IMR-90 (cell line): ENCODE measurements at regions not wholly inside any gene's neighbourhood (a gene's known extent, or its start where the extent isn't known, plus 50 kb on each side); places are given as distances from the start of the nearest gene placed in this dataset.

Experiments
- ATAC-seq: fragments of 200-7000 bp; cut with Tn5 transposase; 2 replicates; pipeline ENCODE4 v1.9.1; 2020; ENCODE audit warnings: low read depth, mild to moderate bottlenecking, moderate library complexity
- BruUV-seq: library from RNA; stranded (reverse); fragments of 400-500 nt; replicated peaks from 2 replicates; lab custom pipeline; 2021; lab: Mats Ljungman, UMichigan
- CTCF ChIA-PET: fragments of 300-600 bp; formaldehyde crosslinking; extraction: SDS; loops from one replicate; lab custom pipeline; 2021; ENCODE audit warnings: antibody characterized with exemption; lab: Yijun Ruan, JAX
- POLR2A ChIA-PET: fragments of 300-600 bp; sonication (Branson Sonifier 250); formaldehyde crosslinking; loops from one replicate; lab custom pipeline; 2022; ENCODE audit warnings: antibody characterized with exemption; ENCODE audit not compliant: unreplicated experiment; lab: Charles Lee
- DNase-seq: peaks from one replicate; pipeline ENCODE4 v3.0.0; 2013
- H2AFZ ChIP-seq: replicated peaks from 2 replicates; pipeline ENCODE3; 2013; ENCODE audit warnings: low read length, mild to moderate bottlenecking; ENCODE audit not compliant: poor library complexity
- H2AK5ac ChIP-seq: 2 replicates; pipeline ENCODE4 v1.6.1; 2013; ENCODE audit warnings: low read depth, low read length, inconsistent platforms
- H2AK9ac ChIP-seq: replicated peaks from 2 replicates; pipeline ENCODE3; 2013; ENCODE audit warnings: mild to moderate bottlenecking, low read depth, low read length, moderate library complexity; ENCODE audit not compliant: poor library complexity
- H2BK120ac ChIP-seq: 2 replicates; pipeline ENCODE4 v1.6.1; 2013; ENCODE audit warnings: low read depth, low read length, inconsistent platforms
- H2BK15ac ChIP-seq: 3 replicates; pipeline ENCODE4 v1.6.1; 2013; ENCODE audit warnings: low read depth, low read length, inconsistent platforms
- H2BK20ac ChIP-seq: 2 replicates; pipeline ENCODE4 v1.6.1; 2013; ENCODE audit warnings: low read depth, mild to moderate bottlenecking, inconsistent platforms, low read length, moderate library complexity
- H2BK5ac ChIP-seq: 2 replicates; pipeline ENCODE4 v1.6.1; 2013; ENCODE audit warnings: mild to moderate bottlenecking, low read depth, low read length, inconsistent platforms; ENCODE audit not compliant: poor library complexity, severe bottlenecking
- H3K14ac ChIP-seq: replicated peaks from 2 replicates; pipeline ENCODE4 v1.6.1; 2013; ENCODE audit warnings: low read depth, low read length, inconsistent platforms
- H3K18ac ChIP-seq: 2 replicates; pipeline ENCODE4 v1.6.1; 2013; ENCODE audit warnings: low read depth, low read length, control low read depth
- H3K23ac ChIP-seq: 2 replicates; pipeline ENCODE4 v1.6.1; 2013; ENCODE audit warnings: low read depth, low read length, inconsistent platforms
- H3K27ac ChIP-seq: 2 replicates; pipeline ENCODE4 v1.5.1; 2013; ENCODE audit warnings: mild to moderate bottlenecking, control low read depth, low read length; ENCODE audit not compliant: insufficient read depth
- H3K27me3 ChIP-seq: 2 replicates; pipeline ENCODE4 v1.6.1; 2013; ENCODE audit warnings: low read length; ENCODE audit not compliant: control insufficient read depth, insufficient read depth
- H3K36me3 ChIP-seq: 2 replicates; pipeline ENCODE4 v1.6.1; 2013; ENCODE audit warnings: low read length, mixed read lengths; ENCODE audit not compliant: control insufficient read depth, insufficient read depth
- H3K4ac ChIP-seq: 2 replicates; pipeline ENCODE4 v1.6.1; 2013; ENCODE audit warnings: low read depth, low read length, inconsistent platforms
- H3K4me1 ChIP-seq: 2 replicates; pipeline ENCODE4 v1.6.1; 2013; ENCODE audit warnings: low read length, mixed read lengths; ENCODE audit not compliant: control insufficient read depth, insufficient read depth
- H3K4me2 ChIP-seq: 2 replicates; pipeline ENCODE4 v1.6.1; 2013; ENCODE audit warnings: low read depth, mild to moderate bottlenecking, control low read depth, low read length, moderate library complexity
- H3K4me3 ChIP-seq: 2 replicates; pipeline ENCODE4 v1.5.1; 2013; ENCODE audit warnings: low read depth, mild to moderate bottlenecking, control low read depth, low read length, moderate library complexity; ENCODE audit not compliant: insufficient read depth
- H3K56ac ChIP-seq: 2 replicates; pipeline ENCODE4 v1.6.1; 2013; ENCODE audit warnings: low read length, inconsistent platforms; ENCODE audit not compliant: insufficient read depth; ENCODE audit errors: extremely low read depth
- H3K79me1 ChIP-seq, 2 experiments: 2 replicates each; pipeline ENCODE4 v1.6.1; 2013; ENCODE audit warnings: low read length in 2 of 2, inconsistent platforms in 1 of 2, low read depth in 1 of 2
- H3K9ac ChIP-seq: 2 replicates; pipeline ENCODE4 v1.6.1; 2013; ENCODE audit warnings: low read depth, low read length, control low read depth
- H3K9me1 ChIP-seq: 2 replicates; pipeline ENCODE4 v1.6.1; 2013; ENCODE audit warnings: low read length, inconsistent platforms; ENCODE audit not compliant: insufficient read depth
- H3K9me3 ChIP-seq: 2 replicates; pipeline ENCODE4 v1.6.1; 2013; ENCODE audit warnings: low read length; ENCODE audit not compliant: control insufficient read depth, insufficient read depth
- H4K20me1 ChIP-seq: 2 replicates; pipeline ENCODE4 v1.6.1; 2013; ENCODE audit warnings: low read length, inconsistent platforms; ENCODE audit not compliant: insufficient read depth
- H4K5ac ChIP-seq: 2 replicates; pipeline ENCODE4 v1.6.1; 2013; ENCODE audit warnings: mild to moderate bottlenecking, low read depth, low read length, control low read depth
- H4K8ac ChIP-seq, 2 experiments: 2 replicates each; pipeline ENCODE4 v1.6.1; 2013; ENCODE audit warnings: low read depth in 2 of 2, low read length in 2 of 2, control low read depth in 1 of 2, inconsistent platforms in 1 of 2
- H4K91ac ChIP-seq: 2 replicates; pipeline ENCODE4 v1.6.1; 2013; ENCODE audit warnings: low read depth, low read length, inconsistent platforms; ENCODE audit not compliant: insufficient read depth
- WGBS, 2 experiments: methylation state at CpG; one replicate each; pipeline versions ENCODE4 v1.1.5 to v1.1.7; 2013; ENCODE audit warnings: missing lambda C conversion rate in 2 of 2; ENCODE audit not compliant: insufficient read length in 1 of 2; ENCODE audit errors: extremely low coverage in 2 of 2; 5-methylcytosine and 5-hydroxymethylcytosine counted together
- dilution Hi-C: fragments of 300-500 bp; cut with HindIII; formaldehyde crosslinking; loops from one replicate; pipeline ENCODE4 v1.14.3; 2018; ENCODE audit warnings: low sequenced_read_pairs; ENCODE audit not compliant: unreplicated experiment
- in situ Hi-C: fragments of 300-500 bp; cut with MboI; formaldehyde crosslinking; loops from 3 replicates; pipeline ENCODE4 v1.14.3; 2019; ENCODE audit warnings: low sequenced_read_pairs, inconsistent platforms, mixed read lengths
- intact Hi-C: fragments of 100-400 bp; cut with micrococcal nuclease; formaldehyde crosslinking; loops from 2 replicates; pipeline ENCODE4 v1.10.0; 2022
- TF ChIP-seq, protein P1 (sequence below): fragments of 150-350 bp; IDR thresholded peaks from 2 replicates; pipeline ENCODE4 v1.6.1; 2016; ENCODE audit warnings: low read depth, mild to moderate bottlenecking, low read length, moderate library complexity, borderline replicate concordance

DNA sequence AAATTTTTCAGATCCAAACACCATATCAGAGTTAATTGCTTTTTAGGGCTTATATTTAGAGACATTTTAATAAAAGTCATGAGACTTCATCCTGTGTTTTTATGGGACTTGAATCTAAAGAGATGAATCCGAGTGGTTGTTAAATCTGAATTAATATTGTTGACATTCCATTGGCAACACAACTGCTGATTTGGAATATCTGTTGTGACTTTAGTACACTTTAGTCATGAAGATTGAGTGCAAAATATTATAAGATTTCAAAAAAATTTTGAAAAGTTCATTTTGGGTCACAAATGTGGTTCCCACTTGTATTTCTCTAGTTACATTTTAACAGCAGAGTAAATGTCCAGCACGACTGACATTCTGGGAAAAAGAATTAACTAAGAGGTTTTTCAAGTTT is 442.7 kb upstream of the HSF2 start:
- H2BK15ac ChIP-seq = no peak overlapping the region
- no TSS peak for BruUV-seq
- no peak overlapping the region for H3K23ac ChIP-seq
- H3K36me3 ChIP-seq = no peaks in the 10 kb centered on the region
- no peak overlapping the region for H4K91ac ChIP-seq
- peaks cover 4% of the 10 kb centered on the region for H3K4me1 ChIP-seq
- no peak overlapping the region for H3K27ac ChIP-seq
- H3K14ac ChIP-seq = no peak overlapping the region
- in situ Hi-C loops (no loop called here), dilution Hi-C loops (no loop called here), intact Hi-C loops (no loop called here)
- no peaks in the 10 kb centered on the region for H3K9me3 ChIP-seq
- H2AFZ ChIP-seq = no peak overlapping the region
- H4K5ac ChIP-seq = no peak overlapping the region
- no CpG with 5 or more reads among the region's 2 CpGs for WGBS, 2 experiments
- no peaks in the 10 kb centered on the region for H3K79me1 ChIP-seq
- TF ChIP-seq, protein P1, sequence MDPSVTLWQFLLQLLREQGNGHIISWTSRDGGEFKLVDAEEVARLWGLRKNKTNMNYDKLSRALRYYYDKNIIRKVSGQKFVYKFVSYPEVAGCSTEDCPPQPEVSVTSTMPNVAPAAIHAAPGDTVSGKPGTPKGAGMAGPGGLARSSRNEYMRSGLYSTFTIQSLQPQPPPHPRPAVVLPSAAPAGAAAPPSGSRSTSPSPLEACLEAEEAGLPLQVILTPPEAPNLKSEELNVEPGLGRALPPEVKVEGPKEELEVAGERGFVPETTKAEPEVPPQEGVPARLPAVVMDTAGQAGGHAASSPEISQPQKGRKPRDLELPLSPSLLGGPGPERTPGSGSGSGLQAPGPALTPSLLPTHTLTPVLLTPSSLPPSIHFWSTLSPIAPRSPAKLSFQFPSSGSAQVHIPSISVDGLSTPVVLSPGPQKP = no peak
- DNase-seq (no peak), ATAC-seq (no peak)
- H2BK5ac ChIP-seq = no peak overlapping the region
- no peaks in the 10 kb centered on the region for H4K20me1 ChIP-seq
- no peak overlapping the region for H3K56ac ChIP-seq
- no peak overlapping the region for H2AK5ac ChIP-seq
- H3K4me3 ChIP-seq = no peak overlapping the region
- no peak overlapping the region for H3K9ac ChIP-seq
- ChIA-PET POLR2A (no interaction called here), CTCF (no interaction called here)
- peaks cover 3% of the 10 kb centered on the region for H3K9me1 ChIP-seq
- no peak overlapping the region for H2BK120ac ChIP-seq
- no peak overlapping the region for H4K8ac ChIP-seq
- no peak overlapping the region for H2BK20ac ChIP-seq
- no peak overlapping the region for H2AK9ac ChIP-seq
- H3K4ac ChIP-seq = no peak overlapping the region
- no peaks in the 10 kb centered on the region for H3K27me3 ChIP-seq
- no peak overlapping the region for H3K18ac ChIP-seq
- no peak overlapping the region for H3K4me2 ChIP-seq
